MM.1S (cell line): ENCODE measurements at regions not wholly inside any gene's neighbourhood (a gene's known extent, or its start where the extent isn't known, plus 50 kb on each side); places are given as distances from the start of the nearest gene placed in this dataset.

Experiments used
- CTCF ChIP-seq: fragments of 300-600 bp; sonication (generic); IDR thresholded peaks from 2 replicates; pipeline ENCODE4 v1.5.1; 2016; ENCODE audit warnings: antibody characterized with exemption, low read length, mixed read lengths
- EZH2 ChIP-seq: fragments of 300-600 bp; sonication (generic); optimal IDR thresholded peaks from 2 replicates; pipeline ENCODE3; 2017; ENCODE audit warnings: low read depth, mild to moderate bottlenecking, antibody characterized with exemption, low read length, mixed read lengths

- TF ChIP-seq CTCF: no peak
- no peak for TF ChIP-seq EZH2
Measured at GRCh38 chr9:108675708-108676107, 180.1 kb downstream of the ACTL7B start.
